Loucy (cell line): ENCODE measurements at regions not wholly inside any gene's neighbourhood (a gene's known extent, or its start where the extent isn't known, plus 50 kb on each side); places are given as distances from the start of the nearest gene placed in this dataset.

ENCODE experiments used
- H2AFZ ChIP-seq: fragments of 200-600 bp; sonication (generic); 2 replicates; pipeline ENCODE4 v1.6.0; 2016; ENCODE audit warnings: antibody characterized with exemption, mild to moderate bottlenecking, low read length, moderate library complexity
- H3F3A ChIP-seq: fragments of 200-600 bp; 2 replicates; pipeline ENCODE4 v1.6.0; 2016; ENCODE audit warnings: antibody characterized with exemption, low read depth, mild to moderate bottlenecking
- H3K27me3 ChIP-seq: fragments of 200-600 bp; sonication (generic); 2 replicates; pipeline ENCODE4 v1.6.1; 2014; ENCODE audit warnings: low read length, mild to moderate bottlenecking; ENCODE audit not compliant: insufficient read depth, poor library complexity, severe bottlenecking
- H3K36me3 ChIP-seq: fragments of 200-600 bp; sonication (generic); 2 replicates; pipeline ENCODE4 v1.6.1; 2016; ENCODE audit warnings: low read length; ENCODE audit not compliant: insufficient read depth
- H3K4me1 ChIP-seq: fragments of 200-600 bp; sonication (generic); 2 replicates; pipeline ENCODE4 v1.5.1; 2014; ENCODE audit warnings: low read length, mild to moderate bottlenecking; ENCODE audit not compliant: insufficient read depth, poor library complexity, severe bottlenecking
- H3K4me2 ChIP-seq: fragments of 200-600 bp; sonication (generic); 2 replicates; pipeline ENCODE4 v1.6.0; 2014; ENCODE audit warnings: antibody characterized with exemption, low read length, low read depth, mild to moderate bottlenecking; ENCODE audit not compliant: poor library complexity, severe bottlenecking
- H3K4me3 ChIP-seq: fragments of 200-600 bp; sonication (generic); 2 replicates; pipeline ENCODE4 v1.5.1; 2014; ENCODE audit warnings: low read length, mild to moderate bottlenecking, mixed read lengths; ENCODE audit not compliant: poor library complexity, severe bottlenecking
- H3K79me2 ChIP-seq: fragments of 200-600 bp; sonication (generic); 2 replicates; pipeline ENCODE4 v1.6.1; 2014; ENCODE audit warnings: low read length; ENCODE audit not compliant: insufficient read depth
- H3K9ac ChIP-seq: fragments of 200-600 bp; sonication (generic); 2 replicates; pipeline ENCODE4 v1.6.0; 2014; ENCODE audit warnings: mild to moderate bottlenecking, low read depth, low read length, moderate library complexity; ENCODE audit not compliant: poor library complexity, severe bottlenecking
- H3K9me2 ChIP-seq: fragments of 200-600 bp; sonication (generic); replicated peaks from 2 replicates; pipeline ENCODE4 v1.6.1; 2016; ENCODE audit warnings: low read depth, low read length, mixed read lengths
- H3K9me3 ChIP-seq: fragments of 200-600 bp; sonication (generic); 2 replicates; pipeline ENCODE4 v1.6.1; 2014; ENCODE audit warnings: mild to moderate bottlenecking, antibody characterized with exemption, low read length, low read depth; ENCODE audit not compliant: insufficient read depth
- H4K20me1 ChIP-seq: fragments of 200-600 bp; sonication (generic); 2 replicates; pipeline ENCODE4 v1.6.0; 2014; ENCODE audit warnings: antibody characterized with exemption, low read length, mild to moderate bottlenecking; ENCODE audit not compliant: insufficient read depth, poor library complexity, severe bottlenecking
- EZH2phosphoT487 ChIP-seq: fragments of 200-600 bp; IDR thresholded peaks from 2 replicates; pipeline ENCODE4 v1.6.1; 2018; ENCODE audit warnings: antibody characterized with exemption, mild to moderate bottlenecking, moderate library complexity, borderline replicate concordance
- TF ChIP-seq, protein P1 (sequence below): fragments of 200-600 bp; sonication (generic); conservative IDR thresholded peaks from 2 replicates; pipeline ENCODE4 v1.5.1; 2014; ENCODE audit warnings: mild to moderate bottlenecking, antibody characterized with exemption, low read length

DNA sequence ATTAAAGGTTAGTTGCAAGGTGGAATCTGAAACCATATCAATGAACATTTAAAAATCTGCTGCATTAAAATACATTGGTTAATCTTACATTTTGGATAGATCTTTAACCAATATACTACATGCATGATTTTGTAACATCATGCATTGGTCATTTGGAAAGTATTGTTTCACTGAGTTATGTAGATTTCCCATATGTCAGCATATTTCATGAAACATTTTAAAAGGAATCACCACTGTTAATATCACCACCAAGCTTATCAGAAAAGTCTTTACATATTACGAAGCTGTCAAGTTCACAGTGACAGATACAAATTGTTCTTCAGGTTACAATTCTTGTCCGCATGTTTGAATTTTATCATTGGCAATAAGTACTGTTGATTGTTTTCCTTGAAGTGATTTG, 89.9 kb upstream of the ADGRL2 start:
- H3K9ac ChIP-seq = no peak overlapping the region
- no peaks in the 10 kb centered on the region for H3K9me2 ChIP-seq
- H3K79me2 ChIP-seq = no peaks in the 10 kb centered on the region
- H3K4me3 ChIP-seq = no peak overlapping the region
- no peaks in the 10 kb centered on the region for H3F3A ChIP-seq
- no peaks in the 10 kb centered on the region for H3K4me1 ChIP-seq
- no peaks in the 10 kb centered on the region for H3K36me3 ChIP-seq
- no peak overlapping the region for H2AFZ ChIP-seq
- H3K9me3 ChIP-seq = no peaks in the 10 kb centered on the region
- H3K4me2 ChIP-seq = no peak overlapping the region
- H3K27me3 ChIP-seq = no peaks in the 10 kb centered on the region
- no peaks in the 10 kb centered on the region for H4K20me1 ChIP-seq
- TF ChIP-seq EZH2phosphoT487 = no peak
- TF ChIP-seq, protein P1, sequence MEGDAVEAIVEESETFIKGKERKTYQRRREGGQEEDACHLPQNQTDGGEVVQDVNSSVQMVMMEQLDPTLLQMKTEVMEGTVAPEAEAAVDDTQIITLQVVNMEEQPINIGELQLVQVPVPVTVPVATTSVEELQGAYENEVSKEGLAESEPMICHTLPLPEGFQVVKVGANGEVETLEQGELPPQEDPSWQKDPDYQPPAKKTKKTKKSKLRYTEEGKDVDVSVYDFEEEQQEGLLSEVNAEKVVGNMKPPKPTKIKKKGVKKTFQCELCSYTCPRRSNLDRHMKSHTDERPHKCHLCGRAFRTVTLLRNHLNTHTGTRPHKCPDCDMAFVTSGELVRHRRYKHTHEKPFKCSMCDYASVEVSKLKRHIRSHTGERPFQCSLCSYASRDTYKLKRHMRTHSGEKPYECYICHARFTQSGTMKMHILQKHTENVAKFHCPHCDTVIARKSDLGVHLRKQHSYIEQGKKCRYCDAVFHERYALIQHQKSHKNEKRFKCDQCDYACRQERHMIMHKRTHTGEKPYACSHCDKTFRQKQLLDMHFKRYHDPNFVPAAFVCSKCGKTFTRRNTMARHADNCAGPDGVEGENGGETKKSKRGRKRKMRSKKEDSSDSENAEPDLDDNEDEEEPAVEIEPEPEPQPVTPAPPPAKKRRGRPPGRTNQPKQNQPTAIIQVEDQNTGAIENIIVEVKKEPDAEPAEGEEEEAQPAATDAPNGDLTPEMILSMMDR = no peak

DNA sequence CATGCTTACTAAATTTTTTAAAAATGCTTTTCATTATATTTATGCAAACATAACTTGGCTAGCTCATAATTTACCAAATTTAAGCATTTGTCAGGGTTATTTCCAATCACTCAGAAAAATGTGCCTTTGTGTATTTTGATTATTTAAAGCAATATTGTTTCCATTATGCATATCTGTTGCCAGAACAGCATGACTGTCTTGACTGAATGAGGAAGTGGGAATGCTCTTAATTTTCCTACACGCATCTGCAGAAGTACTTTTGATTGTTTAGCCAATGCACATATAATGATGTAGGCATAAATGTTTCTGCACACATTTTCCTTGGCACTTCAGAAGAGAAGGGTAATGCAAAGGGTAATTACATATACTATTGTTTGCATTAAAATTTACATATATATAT, 92.5 kb upstream of the ADGRL2 start:
- Histone ChIP-seq H3K9me3 (no peaks in the 10 kb centered on the region), H3F3A (no peaks in the 10 kb centered on the region), H3K4me3 (no peak overlapping the region), H3K27me3 (no peaks in the 10 kb centered on the region), H3K4me2 (no peak overlapping the region), H3K9me2 (no peaks in the 10 kb centered on the region), H4K20me1 (no peaks in the 10 kb centered on the region), H3K9ac (no peak overlapping the region), H3K36me3 (no peaks in the 10 kb centered on the region), H3K79me2 (no peaks in the 10 kb centered on the region), H3K4me1 (no peaks in the 10 kb centered on the region), H2AFZ (no peak overlapping the region)
- TF ChIP-seq EZH2phosphoT487 = no peak
- TF ChIP-seq, protein P1 = no peak

DNA sequence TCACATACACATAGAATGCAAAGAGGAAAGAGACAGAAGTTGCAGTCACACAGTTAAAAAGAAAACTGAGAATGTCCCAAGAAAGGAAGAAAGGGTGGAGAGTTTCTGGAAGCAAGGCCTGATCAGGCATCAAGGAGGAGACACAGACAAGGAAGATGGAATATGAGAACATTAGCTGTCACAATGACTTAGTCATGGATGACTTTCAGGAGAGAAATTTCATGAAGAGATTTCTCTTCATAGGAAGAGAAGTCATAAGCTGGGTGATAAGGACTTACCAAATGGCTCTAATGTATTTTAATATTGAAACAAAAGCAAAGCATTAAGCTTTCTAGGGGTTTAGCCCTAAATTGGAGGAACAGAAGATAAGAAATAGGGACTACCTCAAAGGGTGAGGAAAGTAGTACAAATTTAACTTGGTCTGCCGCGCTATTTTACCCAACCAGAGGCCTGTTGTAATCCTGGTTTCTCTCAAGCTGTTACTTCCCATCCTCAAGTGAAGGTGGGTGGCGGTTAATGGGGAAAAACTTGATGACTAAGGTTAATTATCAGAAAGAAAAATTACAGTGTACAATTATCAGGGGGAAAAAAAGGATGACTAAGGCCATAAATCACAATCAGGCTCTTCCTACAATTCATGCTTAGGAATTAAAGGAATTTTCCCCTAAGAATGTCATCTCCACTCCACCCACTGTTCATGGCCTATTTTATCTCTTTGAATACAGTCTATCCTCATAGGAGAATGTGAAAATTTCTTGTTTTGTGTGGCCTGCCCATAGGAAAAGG, 93.9 kb upstream of the ADGRL2 start:
- no peak overlapping the region for H3K4me3 ChIP-seq
- TF ChIP-seq, protein P1 = no peak
- TF ChIP-seq EZH2phosphoT487 = no peak
- no peaks in the 10 kb centered on the region for H3K27me3 ChIP-seq
- no peak overlapping the region for H3K4me2 ChIP-seq
- no peaks in the 10 kb centered on the region for H3F3A ChIP-seq
- no peaks in the 10 kb centered on the region for H3K36me3 ChIP-seq
- no peak overlapping the region for H2AFZ ChIP-seq
- H3K9me2 ChIP-seq = no peaks in the 10 kb centered on the region
- H3K79me2 ChIP-seq = no peaks in the 10 kb centered on the region
- H3K9ac ChIP-seq = no peak overlapping the region
- no peaks in the 10 kb centered on the region for H4K20me1 ChIP-seq
- H3K9me3 ChIP-seq = no peaks in the 10 kb centered on the region
- no peaks in the 10 kb centered on the region for H3K4me1 ChIP-seq
